AG10803 (cell line): ENCODE measurements at regions not wholly inside any gene's neighbourhood (a gene's known extent, or its start where the extent isn't known, plus 50 kb on each side); places are given as distances from the start of the nearest gene placed in this dataset.
A peak's percentile ranks its signal among the peaks of the same experiment; 100 is the strongest.

Source experiments
- DNase-seq: peaks from one replicate; pipeline ENCODE4 v3.0.0; 2010; ENCODE audit warnings: low read depth
- H3K4me3 ChIP-seq: 2 replicates; pipeline ENCODE4 v1.5.1; 2011; ENCODE audit warnings: mild to moderate bottlenecking, low read length, control low read depth
- TF ChIP-seq, protein P1 (sequence below): conservative IDR thresholded peaks from 2 replicates; pipeline ENCODE4 v1.5.1; 2011; ENCODE audit warnings: mild to moderate bottlenecking, low read length, control low read depth, inconsistent platforms

DNA sequence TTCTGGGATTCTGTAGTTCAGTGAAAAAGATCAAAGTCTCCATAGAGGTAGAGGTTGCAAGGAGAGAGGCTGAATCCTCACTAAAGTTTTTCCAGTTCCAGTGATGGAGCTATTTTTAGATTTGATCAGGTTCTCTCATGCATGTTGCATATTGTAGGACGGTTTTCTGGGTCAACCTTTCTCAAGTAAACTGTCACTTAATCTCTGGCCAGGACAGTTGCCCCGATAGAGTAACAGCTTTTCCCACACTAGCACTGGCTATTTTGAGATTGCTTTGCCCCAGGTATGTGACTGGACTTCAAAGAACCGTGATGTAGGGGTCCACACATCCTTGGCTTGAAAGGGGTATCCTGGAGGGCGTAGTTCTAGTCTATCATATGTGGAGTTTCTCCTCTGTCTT, 67.4 kb upstream of the EPCAM start:
- no peak for DNase-seq
- TF ChIP-seq, protein P1, sequence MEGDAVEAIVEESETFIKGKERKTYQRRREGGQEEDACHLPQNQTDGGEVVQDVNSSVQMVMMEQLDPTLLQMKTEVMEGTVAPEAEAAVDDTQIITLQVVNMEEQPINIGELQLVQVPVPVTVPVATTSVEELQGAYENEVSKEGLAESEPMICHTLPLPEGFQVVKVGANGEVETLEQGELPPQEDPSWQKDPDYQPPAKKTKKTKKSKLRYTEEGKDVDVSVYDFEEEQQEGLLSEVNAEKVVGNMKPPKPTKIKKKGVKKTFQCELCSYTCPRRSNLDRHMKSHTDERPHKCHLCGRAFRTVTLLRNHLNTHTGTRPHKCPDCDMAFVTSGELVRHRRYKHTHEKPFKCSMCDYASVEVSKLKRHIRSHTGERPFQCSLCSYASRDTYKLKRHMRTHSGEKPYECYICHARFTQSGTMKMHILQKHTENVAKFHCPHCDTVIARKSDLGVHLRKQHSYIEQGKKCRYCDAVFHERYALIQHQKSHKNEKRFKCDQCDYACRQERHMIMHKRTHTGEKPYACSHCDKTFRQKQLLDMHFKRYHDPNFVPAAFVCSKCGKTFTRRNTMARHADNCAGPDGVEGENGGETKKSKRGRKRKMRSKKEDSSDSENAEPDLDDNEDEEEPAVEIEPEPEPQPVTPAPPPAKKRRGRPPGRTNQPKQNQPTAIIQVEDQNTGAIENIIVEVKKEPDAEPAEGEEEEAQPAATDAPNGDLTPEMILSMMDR = no peak
- H3K4me3 ChIP-seq = no peak overlapping the region

DNA sequence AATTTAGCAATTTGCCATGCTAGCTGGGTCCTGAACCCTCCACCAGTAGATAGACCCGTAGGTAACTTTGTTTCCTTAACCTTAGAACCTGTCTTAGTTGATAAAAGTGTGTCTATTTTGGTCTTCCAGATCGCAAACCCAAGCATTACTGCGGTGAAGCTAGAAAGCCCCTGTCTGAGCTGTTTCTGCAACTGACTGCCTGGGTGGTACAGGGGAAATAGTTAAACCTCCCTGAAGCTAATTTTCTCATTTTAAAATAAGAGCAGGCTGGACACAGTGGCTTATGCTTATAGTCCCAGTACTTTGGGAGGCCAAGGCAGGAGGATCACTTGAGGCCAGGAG, 67.9 kb upstream of the EPCAM start:
- H3K4me3 ChIP-seq = no peak overlapping the region
- TF ChIP-seq, protein P1 = no peak
- DNase-seq = no peak

DNA sequence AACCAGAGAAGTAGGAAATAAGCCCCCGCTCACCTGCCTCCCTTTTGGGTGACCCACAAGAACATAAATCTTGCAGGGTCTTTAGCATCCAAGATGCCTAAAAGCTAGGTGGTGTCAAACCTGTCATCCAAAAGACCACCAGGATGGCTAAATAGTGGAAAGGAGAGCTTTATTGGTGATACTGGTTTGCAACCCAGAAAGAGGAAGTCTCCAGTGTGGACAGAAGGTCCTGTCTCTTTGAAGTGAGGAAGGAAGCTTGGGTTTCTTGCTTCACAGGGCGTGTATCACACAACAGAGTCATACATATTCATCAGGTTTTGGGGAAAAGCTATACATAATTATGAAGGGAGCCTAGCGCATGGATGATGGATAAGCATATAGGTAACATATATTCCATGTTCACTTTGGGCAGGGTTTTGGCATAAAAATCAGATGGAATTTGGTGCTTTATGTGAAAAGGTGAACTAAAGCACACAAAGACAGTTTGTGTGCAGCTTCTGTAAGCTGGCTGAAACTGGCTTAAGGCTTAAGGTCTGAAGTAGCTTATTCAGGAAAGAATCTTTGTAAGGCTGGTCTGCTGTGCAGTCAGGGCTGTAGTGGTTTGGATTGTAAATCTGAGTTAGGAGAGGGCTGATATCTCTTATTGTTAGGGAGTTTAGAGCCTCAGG, 68.4 kb upstream of the EPCAM start:
- no peak overlapping the region for H3K4me3 ChIP-seq
- DNase-seq = no peak
- TF ChIP-seq, protein P1 = no peak

DNA sequence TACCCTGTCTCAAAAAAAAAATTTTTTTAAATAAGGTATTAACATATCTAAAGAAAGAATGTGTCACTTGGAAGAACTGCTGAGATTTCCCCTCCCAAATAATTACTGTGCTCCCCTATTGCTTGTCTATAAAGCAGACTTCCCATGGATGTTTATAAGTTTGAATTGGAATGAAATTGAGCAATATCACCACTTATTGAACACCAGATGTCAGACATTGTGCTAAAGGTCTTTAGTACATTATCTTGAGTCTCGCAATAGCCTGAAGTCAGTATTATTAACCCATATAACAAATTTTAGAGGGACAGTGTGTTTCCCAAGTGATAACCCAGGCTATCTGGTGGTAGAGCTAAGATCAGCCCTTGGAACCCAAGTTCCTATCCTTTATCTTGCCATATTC, 69.0 kb upstream of the EPCAM start:
- no peak overlapping the region for H3K4me3 ChIP-seq
- DNase-seq = peak; percentile 66
- TF ChIP-seq, protein P1 = no peak

DNA sequence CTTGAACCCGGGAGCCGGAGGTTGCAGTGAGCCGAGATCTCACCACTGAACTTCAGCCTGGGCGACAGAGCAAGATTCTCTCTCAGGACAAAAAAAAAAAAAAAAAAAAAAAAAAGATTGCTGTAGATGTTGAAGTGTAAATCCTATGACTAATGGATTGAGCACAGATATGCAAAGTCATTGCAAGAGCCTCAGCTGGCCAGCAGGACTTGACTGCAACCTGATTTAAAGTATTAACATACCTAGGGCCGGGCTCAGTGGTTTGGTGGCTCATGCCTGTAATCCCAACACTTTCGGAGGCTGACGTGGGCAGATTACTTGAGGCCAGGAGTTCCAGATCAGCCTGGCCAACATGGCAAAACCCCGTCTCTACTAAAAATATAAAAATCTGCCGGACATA, 69.6 kb upstream of the EPCAM start:
- peak; percentile 89 for DNase-seq
- H3K4me3 ChIP-seq = no peak overlapping the region
- TF ChIP-seq, protein P1 = 0 out of 2 replicates have a peak, but pooled peaks have one; percentile 8

DNA sequence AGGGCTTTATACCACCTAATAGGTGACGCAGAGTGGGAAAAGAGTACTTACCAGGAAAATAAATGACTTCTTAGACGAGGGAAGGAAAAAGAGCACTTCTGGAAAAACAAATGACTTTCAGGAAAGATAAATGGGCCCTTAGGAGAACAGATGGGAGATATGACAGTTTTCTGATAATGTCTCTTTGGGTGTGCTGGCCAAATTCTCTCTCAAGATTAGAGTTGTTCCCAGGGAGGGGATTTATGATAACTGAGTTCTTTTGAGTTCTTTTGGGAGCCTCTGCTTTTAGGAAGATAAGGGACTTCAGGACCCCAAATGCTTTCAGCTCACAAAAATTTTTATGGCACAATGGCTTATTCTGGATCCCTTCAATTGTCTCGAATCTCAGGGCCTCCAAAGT, 70.3 kb upstream of the EPCAM start:
- no peak for DNase-seq
- H3K4me3 ChIP-seq = no peak overlapping the region
- TF ChIP-seq, protein P1 = no peak

DNA sequence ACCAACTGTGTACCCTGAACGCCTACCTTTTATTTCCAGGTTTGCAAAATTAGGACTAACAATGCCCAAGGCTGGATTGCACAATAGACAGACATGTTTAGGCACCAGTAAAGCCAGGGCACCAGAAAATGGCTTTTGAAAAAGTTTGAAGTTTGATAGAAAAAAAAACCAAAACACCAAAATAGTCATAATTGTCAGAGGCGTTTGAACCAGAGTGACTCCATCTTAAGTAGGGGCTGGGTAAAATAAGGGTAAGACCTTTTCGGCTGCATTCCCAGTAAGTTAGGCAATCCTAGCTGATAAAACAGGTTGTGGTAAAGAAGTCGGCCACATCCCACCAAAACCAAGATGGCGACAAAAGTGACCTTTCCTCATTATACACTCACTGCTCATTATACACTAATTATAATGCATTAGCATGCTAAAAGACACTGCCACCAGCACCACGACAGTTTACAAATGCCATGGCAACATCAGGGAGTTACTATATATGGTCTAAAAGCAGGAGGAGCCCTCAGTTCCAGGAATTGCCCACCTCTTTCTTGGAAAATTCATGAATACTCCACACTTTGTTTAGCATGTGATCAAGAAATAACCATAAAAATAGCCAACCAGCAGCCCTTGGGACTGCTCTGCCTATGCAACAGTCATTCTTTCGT, 71.2 kb upstream of the EPCAM start:
- no peak for DNase-seq
- TF ChIP-seq, protein P1 = no peak
- H3K4me3 ChIP-seq = no peak overlapping the region
